Heart left ventricle (tissue), 13 donors: ENCODE measurements at regions not wholly inside any gene's neighbourhood (a gene's known extent, or its start where the extent isn't known, plus 50 kb on each side); places are given as distances from the start of the nearest gene placed in this dataset.

Experiments used
- POLR2A ChIP-seq, 2 donors: fragments of 450-650 bp; IDR thresholded peaks; one replicate each; pipeline ENCODE4 v1.6.1; 2017; ENCODE audit warnings: antibody characterized with exemption in 2 of 2, mild to moderate bottlenecking in 2 of 2, moderate library complexity in 2 of 2
- TF ChIP-seq, protein P1 (sequence below), 12 donors: fragments of 200-600 bp; sonication (generic) in 4 of 12; IDR thresholded peaks; one replicate each; pipeline versions ENCODE4 v1.5.0 to v1.8.0; 2018 to 2022; ENCODE audit warnings: antibody characterized with exemption in 12 of 12, mild to moderate bottlenecking in 5 of 12
- donor health status: ischemic (EF 13 %, LVEDD 7.1; RV severe dilation, severe dysfunction).
- donor health status: DM: no; HTN: yes; CAD: no.
- donor health status: DM: no; HTN: no; CAD: no.
- donor health status: ischemic (EF 25% LVEDD 6.9; RV normal size, moderate dysfunction).
- donor health status: ischemic (EF 25% LVEDD 5.7; RV mildly dilated, moderate dysfunction).
- donor health status: ischemic (EF 35%, LVEDD 5.7; RV mildly dilated, moderate dysfunction).
- donor health status: nonischemic (EF 11% LVEDD 7.7; RV severe dilation, severe dysfunction).
- donor health status: DM: yes; HTN: yes; CAD: no.
- donor health status: PGD.
- donor health status: ischemic (EF 29% LVEDD 5.4; RV normal size, mild dysfunction).
- donor health status: nonischemic (EF 23%, LVEDD 6.1; RV moderate dilation, normal function).

DNA sequence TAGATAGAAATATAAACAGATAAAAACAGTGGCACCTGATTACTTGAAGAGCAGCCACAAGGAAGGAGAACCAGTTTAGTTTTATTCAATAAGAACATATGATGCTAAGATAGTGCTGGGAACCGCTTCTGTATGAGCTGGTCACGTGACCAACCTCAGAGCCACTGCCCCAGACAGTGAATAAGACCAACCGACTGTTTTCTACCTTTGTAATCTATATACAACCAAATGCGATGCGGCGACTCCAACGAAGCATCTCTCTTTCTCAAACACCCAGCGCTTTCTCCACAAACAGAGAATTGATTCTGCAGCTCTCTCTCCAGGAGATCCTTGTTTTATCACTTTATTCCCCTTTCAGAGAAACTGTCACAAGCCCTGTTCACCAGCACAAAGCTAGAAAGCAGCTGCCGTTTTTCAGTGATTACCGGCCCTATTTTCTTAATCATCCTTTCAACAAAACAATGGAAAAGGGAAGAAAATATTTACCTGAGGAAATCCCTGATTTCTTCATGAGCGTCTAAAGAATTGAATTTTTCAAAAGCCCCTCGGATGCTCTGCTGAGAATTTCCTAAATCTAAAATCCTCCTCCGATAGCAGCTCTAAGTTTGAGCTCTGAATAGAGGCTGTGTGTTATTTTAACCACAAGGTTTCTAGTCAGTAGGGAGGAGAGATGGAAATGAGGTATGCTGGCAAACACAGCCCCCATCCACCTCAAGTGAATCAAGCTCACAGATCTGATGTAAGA, 55.7 kb upstream of the JCAD start:
- TF ChIP-seq, protein P1, sequence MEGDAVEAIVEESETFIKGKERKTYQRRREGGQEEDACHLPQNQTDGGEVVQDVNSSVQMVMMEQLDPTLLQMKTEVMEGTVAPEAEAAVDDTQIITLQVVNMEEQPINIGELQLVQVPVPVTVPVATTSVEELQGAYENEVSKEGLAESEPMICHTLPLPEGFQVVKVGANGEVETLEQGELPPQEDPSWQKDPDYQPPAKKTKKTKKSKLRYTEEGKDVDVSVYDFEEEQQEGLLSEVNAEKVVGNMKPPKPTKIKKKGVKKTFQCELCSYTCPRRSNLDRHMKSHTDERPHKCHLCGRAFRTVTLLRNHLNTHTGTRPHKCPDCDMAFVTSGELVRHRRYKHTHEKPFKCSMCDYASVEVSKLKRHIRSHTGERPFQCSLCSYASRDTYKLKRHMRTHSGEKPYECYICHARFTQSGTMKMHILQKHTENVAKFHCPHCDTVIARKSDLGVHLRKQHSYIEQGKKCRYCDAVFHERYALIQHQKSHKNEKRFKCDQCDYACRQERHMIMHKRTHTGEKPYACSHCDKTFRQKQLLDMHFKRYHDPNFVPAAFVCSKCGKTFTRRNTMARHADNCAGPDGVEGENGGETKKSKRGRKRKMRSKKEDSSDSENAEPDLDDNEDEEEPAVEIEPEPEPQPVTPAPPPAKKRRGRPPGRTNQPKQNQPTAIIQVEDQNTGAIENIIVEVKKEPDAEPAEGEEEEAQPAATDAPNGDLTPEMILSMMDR (IDR thresholded peaks at IDR 0.05) = no peak
- no peak for TF ChIP-seq POLR2A (IDR thresholded peaks at IDR 0.05)
